ENCODE measurements at regions not wholly inside any gene's neighbourhood (a gene's known extent, or its start where the extent isn't known, plus 50 kb on each side); places are given as distances from the start of the nearest gene placed in this dataset.

GRCh38 chr2:226030369-226030768 is 630.9 kb downstream of the NYAP2 start:
- Histone ChIP-seq H3K18ac (ENCODE audit: insufficient read length, low read depth, low read length) (no peak overlapping the region), H4K20me1 (ENCODE audit: control insufficient read depth, insufficient read depth, insufficient read length) (no peaks in the 10 kb centered on the region), H3K27ac (ENCODE audit: insufficient read length, low read depth, low read length) (no peak overlapping the region), H3K9me3 (ENCODE audit: control insufficient read depth, low read depth, low read length) (no peaks in the 10 kb centered on the region), H3K79me2 (ENCODE audit: insufficient read depth, low read length) (no peaks in the 10 kb centered on the region), H2BK20ac (ENCODE audit: low read depth, low read length, poor library complexity, severe bottlenecking) (no peak overlapping the region), H3K9ac (ENCODE audit: extremely low read depth, insufficient read length, low read length) (no peak overlapping the region), H3K4me2 (ENCODE audit: insufficient read depth, insufficient read length, low read length) (peak overlapping the region; percentile 61), H2BK5ac (ENCODE audit: insufficient read length, low read length) (no peak overlapping the region), H4K5ac (ENCODE audit: insufficient read length, low read depth, low read length) (no peak overlapping the region), H4K8ac (replicated peaks; ENCODE audit: insufficient read length, low read depth, low read length) (no peak overlapping the region), H3K4ac (ENCODE audit: low read depth, low read length) (no peak overlapping the region), H3K79me1 (ENCODE audit: insufficient read depth, low read depth, low read length, poor library complexity, severe bottlenecking) (no peaks in the 10 kb centered on the region), H2AK5ac (ENCODE audit: insufficient read length, low read length) (no peak overlapping the region), H3K14ac (ENCODE audit: insufficient read depth, low read length) (no peak overlapping the region), H3T11ph (ENCODE audit: low read length) (no peak overlapping the region), H3K23ac (ENCODE audit: insufficient read length, low read depth, low read length) (no peak overlapping the region), H3K56ac (ENCODE audit: insufficient read length, low read depth, low read length) (no peak overlapping the region), H3K23me2 (ENCODE audit: insufficient read length, low read depth, low read length, poor library complexity, severe bottlenecking) (peaks cover 5% of the 10 kb centered on the region), H2AFZ (ENCODE audit: low read length) (no peak overlapping the region), H3K27me3 (ENCODE audit: insufficient read depth, low read length) (no peaks in the 10 kb centered on the region), H3K4me1 (ENCODE audit: insufficient read depth, low read length) (peaks cover 5% of the 10 kb centered on the region), H4K91ac (ENCODE audit: insufficient read length, low read depth, low read length) (no peak overlapping the region), H2BK12ac (ENCODE audit: insufficient read length, low read depth, low read length) (no peak overlapping the region), H2BK15ac (ENCODE audit: low read depth, low read length) (no peak overlapping the region), H2BK120ac (ENCODE audit: low read depth, low read length, poor library complexity, severe bottlenecking) (no peak overlapping the region)
- no peak overlapping the region for H3K27ac Mint-ChIP-seq
- peaks cover 4% of the 10 kb centered on the region; the same call in 1 of the 2 replicates for H3K27me3 Mint-ChIP-seq (ENCODE audit: low read depth)
- peaks cover 24 to 26% of the 10 kb centered on the region in 2 experiments for H3K4me1 Mint-ChIP-seq
- no peaks in the 10 kb centered on the region; a peak in 1 of 5 replicates for H3K9me3 Mint-ChIP-seq
- peak overlapping the region; percentile 75 to 88 for H3K4me3 Mint-ChIP-seq
- no peaks in the 10 kb centered on the region for H3K36me3 Mint-ChIP-seq (ENCODE audit: insufficient read depth in 1 of 3, low read depth in 3 of 3)
- TF ChIP-seq CTCF (conservative IDR thresholded peaks at IDR 0.05), result no peak
- no CpG with 5 or more reads among the region's 8 CpGs for WGBS (ENCODE audit: extremely low coverage, insufficient read length, low lambda C conversion rate)
- no peak for DNase-seq

Measured in H9 (cell line).